GM23248 (cell line): ENCODE measurements at regions not wholly inside any gene's neighbourhood (a gene's known extent, or its start where the extent isn't known, plus 50 kb on each side); places are given as distances from the start of the nearest gene placed in this dataset.
A peak's percentile ranks its signal among the peaks of the same experiment; 100 is the strongest.

Source experiments
- DNase-seq: peaks from one replicate; pipeline ENCODE4 v3.0.0-alpha.2; 2015
- H2AFZ ChIP-seq: fragments of 200-600 bp; sonication (generic); 2 replicates; pipeline ENCODE4 v1.6.1; 2016; ENCODE audit warnings: antibody characterized with exemption
- H3F3A ChIP-seq: fragments of 200-600 bp; sonication (generic); 2 replicates; pipeline ENCODE4 v1.6.1; 2016; ENCODE audit warnings: mild to moderate bottlenecking, antibody characterized with exemption, mixed run types; ENCODE audit not compliant: insufficient read depth
- H3K27ac ChIP-seq: fragments of 200-600 bp; sonication (generic); 2 replicates; pipeline ENCODE4 v1.5.1; 2016; ENCODE audit warnings: mild to moderate bottlenecking
- H3K27me3 ChIP-seq: fragments of 200-600 bp; sonication (generic); replicated peaks from 2 replicates; pipeline ENCODE4 v1.6.1; 2016; ENCODE audit warnings: mild to moderate bottlenecking; ENCODE audit not compliant: insufficient read depth
- H3K36me3 ChIP-seq: fragments of 200-600 bp; sonication (generic); 2 replicates; pipeline ENCODE4 v1.6.1; 2016; ENCODE audit warnings: low read depth, mild to moderate bottlenecking
- H3K4me1 ChIP-seq: fragments of 200-600 bp; sonication (generic); 2 replicates; pipeline ENCODE4 v1.6.1; 2016; ENCODE audit warnings: mild to moderate bottlenecking; ENCODE audit not compliant: insufficient read depth
- H3K4me2 ChIP-seq: fragments of 200-600 bp; sonication (generic); one replicate; pipeline ENCODE4 v1.6.1; 2016; ENCODE audit warnings: mild to moderate bottlenecking; ENCODE audit not compliant: unreplicated experiment
- H3K4me3 ChIP-seq: fragments of 200-600 bp; sonication (generic); 2 replicates; pipeline ENCODE4 v1.5.1; 2016; ENCODE audit warnings: mild to moderate bottlenecking
- H3K79me2 ChIP-seq: fragments of 200-600 bp; sonication (generic); 2 replicates; pipeline ENCODE4 v1.6.1; 2016; ENCODE audit warnings: mild to moderate bottlenecking; ENCODE audit not compliant: insufficient read depth
- H3K9ac ChIP-seq: fragments of 200-600 bp; sonication (generic); 2 replicates; pipeline ENCODE4 v1.6.1; 2016; ENCODE audit warnings: mild to moderate bottlenecking
- H3K9me2 ChIP-seq: fragments of 200-600 bp; sonication (generic); 2 replicates; pipeline ENCODE4 v1.6.1; 2016; ENCODE audit warnings: mixed run types, mild to moderate bottlenecking, moderate library complexity; ENCODE audit not compliant: insufficient read depth
- H3K9me3 ChIP-seq: fragments of 200-600 bp; sonication (generic); one replicate; pipeline ENCODE4 v1.6.1; 2017; ENCODE audit warnings: low read depth
- H4K20me1 ChIP-seq: fragments of 200-600 bp; sonication (generic); 2 replicates; pipeline ENCODE4 v1.6.0; 2016; ENCODE audit not compliant: insufficient read depth
- EZH2 ChIP-seq: fragments of 200-600 bp; sonication (generic); IDR thresholded peaks from 2 replicates; pipeline ENCODE4 v1.6.1; 2018; ENCODE audit warnings: antibody characterized with exemption, mild to moderate bottlenecking; ENCODE audit not compliant: insufficient read depth, poor library complexity, severe bottlenecking
- EZH2phosphoT487 ChIP-seq: fragments of 200-600 bp; sonication (generic); IDR thresholded peaks from 2 replicates; pipeline ENCODE4 v1.6.1; 2018; ENCODE audit warnings: antibody characterized with exemption, moderate library complexity, mild to moderate bottlenecking, low read depth; ENCODE audit not compliant: insufficient read depth
- WGBS, 2 experiments: methylation state at CpG; one replicate each; pipeline ENCODE4 v1.1.6; 2015 to 2017; ENCODE audit warnings: low lambda C conversion rate in 2 of 2, low coverage in 1 of 2; ENCODE audit errors: missing lambda C conversion rate in 2 of 2; 5-methylcytosine and 5-hydroxymethylcytosine counted together
- in situ Hi-C: fragments of 300-500 bp; cut with MboI; formaldehyde crosslinking; loops from 2 replicates; pipeline ENCODE4 v1.15.0; 2020

DNA sequence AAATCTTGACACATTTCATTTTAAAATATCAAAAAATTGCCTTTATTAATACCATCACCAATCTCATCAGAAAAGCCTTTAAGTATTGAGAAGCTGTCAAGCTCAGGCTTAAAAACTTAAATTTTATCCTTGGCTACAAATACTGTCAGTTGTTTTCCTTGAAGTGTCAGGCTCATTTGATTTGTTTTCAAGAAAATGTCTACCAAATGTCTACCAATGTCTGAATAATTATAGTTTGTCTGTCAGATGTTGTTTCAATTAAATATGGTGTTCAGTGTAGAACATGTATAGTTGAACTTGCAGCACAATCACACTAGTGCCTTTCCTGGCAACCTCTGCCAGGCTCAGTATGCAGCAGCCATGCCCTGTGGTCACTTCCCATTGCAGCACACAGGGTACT is 455.2 kb upstream of the ADAMTS16 start:
- no peak for DNase-seq
- Histone ChIP-seq H3K27ac (no peak overlapping the region), H2AFZ (no peak overlapping the region), H3K4me2 (no peak overlapping the region), H3K4me3 (no peak overlapping the region), H3K36me3 (no peaks in the 10 kb centered on the region), H3K9me2 (no peaks in the 10 kb centered on the region), H3F3A (no peaks in the 10 kb centered on the region), H3K27me3 (no peaks in the 10 kb centered on the region), H3K4me1 (no peaks in the 10 kb centered on the region), H4K20me1 (no peaks in the 10 kb centered on the region), H3K9me3 (no peaks in the 10 kb centered on the region), H3K79me2 (no peaks in the 10 kb centered on the region), H3K9ac (no peak overlapping the region)
- in situ Hi-C loops = no loop called here
- TF ChIP-seq EZH2phosphoT487 = no peak
- no peak for TF ChIP-seq EZH2

DNA sequence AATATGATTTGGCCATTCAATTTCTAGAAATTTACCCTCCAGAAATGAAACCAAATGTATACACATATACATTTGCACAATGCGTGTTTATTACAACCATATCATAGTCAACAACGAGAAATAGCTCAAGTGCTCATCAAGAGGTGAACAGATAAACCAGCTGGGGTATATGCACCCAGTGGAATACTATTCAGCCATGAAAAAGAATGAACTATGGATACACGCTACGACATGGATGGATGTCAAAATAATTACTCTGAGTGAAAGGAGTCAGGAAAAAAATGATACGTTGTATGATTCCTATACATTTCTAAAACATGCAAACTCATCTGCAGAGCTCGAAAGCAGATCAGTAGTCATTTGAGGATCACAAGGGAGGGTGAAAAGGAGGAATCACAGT is 441.5 kb upstream of the ADAMTS16 start:
- Histone ChIP-seq H4K20me1 (no peaks in the 10 kb centered on the region), H3K9me3 (no peaks in the 10 kb centered on the region), H3K27ac (no peak overlapping the region), H3K9me2 (no peaks in the 10 kb centered on the region), H3K27me3 (no peaks in the 10 kb centered on the region), H3K4me3 (no peak overlapping the region), H3F3A (no peaks in the 10 kb centered on the region), H3K9ac (no peak overlapping the region), H3K79me2 (no peaks in the 10 kb centered on the region), H3K36me3 (no peaks in the 10 kb centered on the region), H3K4me1 (0 out of 2 replicates have a peak, but pooled peaks cover 4% of the 10 kb centered on the region), H3K4me2 (no peak overlapping the region), H2AFZ (no peak overlapping the region)
- DNase-seq = no peak
- TF ChIP-seq EZH2 (no peak), EZH2phosphoT487 (no peak)
- WGBS, 2 experiments = 69 to 75% methylated on average over 6 of the region's 6 CpGs
- in situ Hi-C loops = no loop called here

DNA sequence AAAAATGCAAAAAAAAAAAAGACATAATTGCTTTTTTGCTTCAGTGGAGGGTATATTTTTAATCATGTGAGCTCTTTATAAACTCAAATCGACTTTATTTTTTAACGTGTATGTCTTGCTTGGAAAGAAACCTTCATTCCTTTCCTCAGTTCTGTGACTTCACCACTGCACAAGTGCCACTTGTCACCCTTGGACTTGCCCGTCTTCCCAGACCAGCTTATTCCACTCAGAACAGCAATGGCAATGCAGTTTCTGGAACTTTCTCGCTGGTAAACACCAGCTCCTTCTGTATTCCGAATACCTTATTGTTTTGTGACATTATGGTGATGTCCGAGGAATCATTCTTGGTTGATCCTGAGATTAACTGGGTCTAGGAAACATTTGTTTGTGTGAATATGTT is 440.5 kb upstream of the ADAMTS16 start:
- H3K36me3 ChIP-seq = no peaks in the 10 kb centered on the region
- H3K9me2 ChIP-seq = no peaks in the 10 kb centered on the region
- in situ Hi-C loops = no loop called here
- peak overlapping the region; percentile 22 for H3K4me2 ChIP-seq
- H3K9me3 ChIP-seq = no peaks in the 10 kb centered on the region
- WGBS, 2 experiments = 17 to 23% methylated on average over 6 of the region's 6 CpGs
- H3K27me3 ChIP-seq = no peaks in the 10 kb centered on the region
- H2AFZ ChIP-seq = no peak overlapping the region
- no peaks in the 10 kb centered on the region for H3K79me2 ChIP-seq
- H4K20me1 ChIP-seq = no peaks in the 10 kb centered on the region
- TF ChIP-seq EZH2 (no peak), EZH2phosphoT487 (no peak)
- H3K27ac ChIP-seq = no peak overlapping the region
- no peak overlapping the region for H3K9ac ChIP-seq
- H3K4me3 ChIP-seq = no peak overlapping the region
- no peaks in the 10 kb centered on the region for H3F3A ChIP-seq
- DNase-seq = no peak
- 0 out of 2 replicates have a peak, but pooled peaks cover 4% of the 10 kb centered on the region for H3K4me1 ChIP-seq

DNA sequence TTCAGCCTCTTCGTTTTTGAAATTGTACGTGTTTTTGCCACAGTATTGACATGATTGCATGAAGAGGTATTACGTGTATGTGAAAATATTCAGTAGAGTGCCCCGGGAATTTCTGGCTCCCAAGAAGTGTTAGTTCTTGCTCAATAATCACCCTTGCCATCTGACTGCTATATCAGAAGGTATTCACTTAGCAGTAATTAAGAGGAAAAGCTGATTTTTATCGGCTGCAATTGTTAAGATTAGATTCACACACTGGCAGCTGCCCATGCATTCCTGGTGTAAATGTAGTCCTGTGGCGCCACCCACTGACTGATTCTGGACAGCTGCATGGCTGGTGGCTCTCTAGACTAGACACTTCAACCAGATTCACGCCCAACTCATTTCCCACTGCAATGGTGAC is 440.1 kb upstream of the ADAMTS16 start:
- in situ Hi-C loops = no loop called here
- H2AFZ ChIP-seq = no peak overlapping the region

DNA sequence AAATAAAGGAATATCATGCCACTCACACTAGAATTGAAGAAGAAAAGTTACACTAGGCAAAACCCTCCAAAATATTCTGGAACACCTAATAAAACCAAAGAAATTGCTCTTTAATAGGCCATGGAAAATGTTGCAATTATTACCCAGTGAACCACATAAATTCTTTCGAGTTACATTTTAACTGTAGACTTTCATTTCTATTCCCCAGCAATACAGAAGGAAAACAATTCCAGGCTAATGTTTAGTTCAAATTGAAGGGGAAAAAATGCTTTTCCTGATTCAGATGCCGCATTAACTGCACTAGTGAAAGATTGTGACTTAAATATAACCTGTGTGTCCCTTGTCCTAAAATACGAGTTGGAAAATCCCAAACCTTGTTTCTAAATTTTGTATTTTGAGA is 439.3 kb upstream of the ADAMTS16 start:
- Histone ChIP-seq H3K9me2 (no peaks in the 10 kb centered on the region), H2AFZ (no peak overlapping the region), H3K79me2 (no peaks in the 10 kb centered on the region), H3K4me1 (0 out of 2 replicates have a peak, but pooled peaks cover 4% of the 10 kb centered on the region), H3K4me3 (no peak overlapping the region), H3F3A (no peaks in the 10 kb centered on the region), H3K27me3 (no peaks in the 10 kb centered on the region), H4K20me1 (no peaks in the 10 kb centered on the region), H3K9ac (no peak overlapping the region), H3K36me3 (no peaks in the 10 kb centered on the region), H3K4me2 (no peak overlapping the region), H3K27ac (no peak overlapping the region), H3K9me3 (no peaks in the 10 kb centered on the region)
- WGBS, 2 experiments = 17 to 18% methylated on average over 3 of the region's 3 CpGs
- in situ Hi-C loops = no loop called here
- DNase-seq = no peak
- no peak for TF ChIP-seq EZH2
- no peak for TF ChIP-seq EZH2phosphoT487

More for the DNA sequence above, 440.1 kb upstream of the ADAMTS16 start:
- TF ChIP-seq EZH2phosphoT487 = no peak
- TF ChIP-seq EZH2 = no peak
- no peaks in the 10 kb centered on the region for H3K36me3 ChIP-seq
- H3K4me1 ChIP-seq = 0 out of 2 replicates have a peak, but pooled peaks cover 4% of the 10 kb centered on the region
- 1 to 3% methylated on average over 7 of the region's 7 CpGs for WGBS, 2 experiments
- no peaks in the 10 kb centered on the region for H3K79me2 ChIP-seq
- H3K4me3 ChIP-seq = no peak overlapping the region
- H3K9me3 ChIP-seq = no peaks in the 10 kb centered on the region
- H4K20me1 ChIP-seq = no peaks in the 10 kb centered on the region
- peak overlapping the region; percentile 22 for H3K4me2 ChIP-seq
- no peak overlapping the region for H3K9ac ChIP-seq
- peak; percentile 74 for DNase-seq
- H3F3A ChIP-seq = no peaks in the 10 kb centered on the region
- no peaks in the 10 kb centered on the region for H3K9me2 ChIP-seq
- no peaks in the 10 kb centered on the region for H3K27me3 ChIP-seq
- H3K27ac ChIP-seq = no peak overlapping the region
